GM12864 (cell line): ENCODE measurements at regions not wholly inside any gene's neighbourhood (a gene's known extent, or its start where the extent isn't known, plus 50 kb on each side); places are given as distances from the start of the nearest gene placed in this dataset.

Experiments used
- DNase-seq: peaks from one replicate; pipeline ENCODE4 v3.0.0-alpha.2; 2011; ENCODE audit warnings: low read depth
- H3K4me3 ChIP-seq: 2 replicates; pipeline ENCODE4 v1.5.1; 2011; ENCODE audit warnings: mild to moderate bottlenecking, low read depth, low read length, control low read depth
- TF ChIP-seq, protein P1 (sequence below): IDR thresholded peaks from 2 replicates; pipeline ENCODE4 v1.5.1; 2011; ENCODE audit warnings: low read depth, mild to moderate bottlenecking, moderate library complexity, low read length, control low read depth, inconsistent platforms; ENCODE audit errors: missing control alignments

DNA sequence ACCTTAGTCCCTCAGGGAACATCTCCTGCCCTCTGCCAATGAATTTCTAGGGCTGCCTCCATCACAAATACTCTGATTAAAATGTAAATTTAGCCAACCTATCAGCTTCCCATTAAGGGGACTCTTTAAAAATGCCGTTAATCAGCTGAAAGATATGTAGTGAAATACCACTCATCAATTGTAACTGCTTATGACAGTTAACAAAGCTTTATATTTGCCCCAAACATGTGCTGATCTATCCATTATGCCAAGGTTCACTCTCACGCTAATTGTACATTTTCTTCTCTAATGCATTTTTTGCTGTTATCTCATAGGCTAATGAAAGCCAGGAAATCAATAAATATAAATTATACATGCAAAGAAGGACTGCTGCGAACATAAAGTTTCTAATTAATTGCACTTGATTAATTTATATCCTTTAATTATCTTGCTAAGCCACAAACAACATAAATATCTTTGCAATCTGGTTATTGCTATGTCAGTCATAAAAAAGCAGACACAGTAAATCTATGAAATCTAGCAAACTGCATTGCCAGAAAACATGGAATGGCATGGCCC, 601.4 kb upstream of the SALL1 start:
- H3K4me3 ChIP-seq = no peak overlapping the region
- no peak for DNase-seq
- TF ChIP-seq, protein P1, sequence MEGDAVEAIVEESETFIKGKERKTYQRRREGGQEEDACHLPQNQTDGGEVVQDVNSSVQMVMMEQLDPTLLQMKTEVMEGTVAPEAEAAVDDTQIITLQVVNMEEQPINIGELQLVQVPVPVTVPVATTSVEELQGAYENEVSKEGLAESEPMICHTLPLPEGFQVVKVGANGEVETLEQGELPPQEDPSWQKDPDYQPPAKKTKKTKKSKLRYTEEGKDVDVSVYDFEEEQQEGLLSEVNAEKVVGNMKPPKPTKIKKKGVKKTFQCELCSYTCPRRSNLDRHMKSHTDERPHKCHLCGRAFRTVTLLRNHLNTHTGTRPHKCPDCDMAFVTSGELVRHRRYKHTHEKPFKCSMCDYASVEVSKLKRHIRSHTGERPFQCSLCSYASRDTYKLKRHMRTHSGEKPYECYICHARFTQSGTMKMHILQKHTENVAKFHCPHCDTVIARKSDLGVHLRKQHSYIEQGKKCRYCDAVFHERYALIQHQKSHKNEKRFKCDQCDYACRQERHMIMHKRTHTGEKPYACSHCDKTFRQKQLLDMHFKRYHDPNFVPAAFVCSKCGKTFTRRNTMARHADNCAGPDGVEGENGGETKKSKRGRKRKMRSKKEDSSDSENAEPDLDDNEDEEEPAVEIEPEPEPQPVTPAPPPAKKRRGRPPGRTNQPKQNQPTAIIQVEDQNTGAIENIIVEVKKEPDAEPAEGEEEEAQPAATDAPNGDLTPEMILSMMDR = no peak

DNA sequence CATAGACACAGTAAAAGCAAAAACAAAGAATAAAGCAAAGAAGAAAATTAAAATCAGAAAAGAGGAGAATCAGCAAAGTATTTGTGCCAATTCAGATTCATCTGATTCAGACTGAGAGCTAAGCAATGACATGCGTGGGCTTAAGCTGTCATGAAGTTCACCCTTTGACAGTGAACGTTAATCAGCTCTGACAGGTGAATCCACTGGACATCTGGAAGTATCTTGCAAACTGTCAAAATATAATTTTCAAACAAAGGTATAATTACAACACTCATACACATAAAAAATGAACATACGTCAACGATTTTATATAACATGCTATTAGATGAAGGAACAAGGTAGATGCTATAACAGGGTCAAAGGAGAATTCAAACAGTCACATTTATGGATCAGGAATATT, 596.3 kb upstream of the SALL1 start:
- no peak for DNase-seq
- TF ChIP-seq, protein P1 = no peak

DNA sequence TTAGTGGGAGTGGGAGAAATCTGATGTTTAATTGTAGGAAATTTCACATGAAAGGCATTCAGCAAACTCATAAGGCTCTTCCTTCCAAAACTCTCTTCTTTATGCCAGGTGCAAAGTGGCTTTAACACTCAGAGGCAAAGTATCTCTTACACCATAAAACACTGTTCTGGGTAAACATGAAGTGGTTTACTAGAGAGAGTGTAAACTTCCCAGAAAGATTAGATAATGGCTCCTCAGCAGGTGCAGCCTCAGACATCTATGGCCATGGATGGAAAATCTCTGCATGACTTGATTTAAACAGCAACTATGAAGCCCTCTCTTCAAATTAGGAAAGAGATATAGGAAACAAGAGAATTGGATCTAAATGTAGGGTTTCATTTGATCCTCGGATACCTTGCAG, 583.1 kb upstream of the SALL1 start:
- TF ChIP-seq, protein P1 = no peak
- no peak overlapping the region for H3K4me3 ChIP-seq
- DNase-seq = no peak

More for the DNA sequence above, 596.3 kb upstream of the SALL1 start:
- no peak overlapping the region for H3K4me3 ChIP-seq

DNA sequence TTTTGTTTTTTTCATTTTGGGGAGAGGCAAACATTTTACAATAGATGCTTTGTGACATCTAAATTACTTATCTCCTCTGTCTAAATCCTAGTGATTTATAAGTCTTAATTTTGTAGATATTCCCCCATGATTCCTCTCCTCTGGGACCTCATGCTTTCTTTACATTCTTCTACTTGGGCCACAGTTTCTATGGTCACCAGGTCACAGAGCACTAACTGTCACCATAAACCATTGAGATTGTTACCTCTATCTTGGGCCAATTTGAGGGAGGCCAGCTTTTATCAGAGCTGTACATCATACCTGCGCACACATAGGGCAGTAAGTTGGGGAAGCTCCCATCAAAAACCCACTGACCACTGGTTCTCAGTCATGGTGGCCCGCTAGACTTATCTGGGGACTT, 582.1 kb upstream of the SALL1 start:
- no peak overlapping the region for H3K4me3 ChIP-seq
- DNase-seq = no peak
- TF ChIP-seq, protein P1 = no peak

DNA sequence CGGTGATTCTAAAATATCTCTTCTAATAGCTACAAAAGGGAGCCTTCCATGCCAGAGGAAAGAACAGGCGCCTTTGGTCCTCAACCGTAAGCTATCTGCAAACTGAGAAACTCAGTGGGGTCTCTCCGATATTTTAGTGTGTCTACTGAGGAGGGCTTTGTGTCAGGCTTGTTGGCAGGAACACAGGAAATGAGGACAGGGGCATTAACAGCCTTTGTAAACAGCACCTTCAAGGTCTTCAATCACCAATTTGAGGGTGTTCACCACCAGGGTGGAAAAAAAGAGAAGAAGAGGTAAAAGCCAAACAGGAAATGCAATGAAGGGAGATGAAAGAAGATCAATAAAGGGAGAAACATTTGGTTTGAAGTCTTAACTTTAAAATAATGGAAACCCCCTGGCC, 580.1 kb upstream of the SALL1 start:
- H3K4me3 ChIP-seq = no peak overlapping the region
- DNase-seq = no peak
- TF ChIP-seq, protein P1 = no peak

DNA sequence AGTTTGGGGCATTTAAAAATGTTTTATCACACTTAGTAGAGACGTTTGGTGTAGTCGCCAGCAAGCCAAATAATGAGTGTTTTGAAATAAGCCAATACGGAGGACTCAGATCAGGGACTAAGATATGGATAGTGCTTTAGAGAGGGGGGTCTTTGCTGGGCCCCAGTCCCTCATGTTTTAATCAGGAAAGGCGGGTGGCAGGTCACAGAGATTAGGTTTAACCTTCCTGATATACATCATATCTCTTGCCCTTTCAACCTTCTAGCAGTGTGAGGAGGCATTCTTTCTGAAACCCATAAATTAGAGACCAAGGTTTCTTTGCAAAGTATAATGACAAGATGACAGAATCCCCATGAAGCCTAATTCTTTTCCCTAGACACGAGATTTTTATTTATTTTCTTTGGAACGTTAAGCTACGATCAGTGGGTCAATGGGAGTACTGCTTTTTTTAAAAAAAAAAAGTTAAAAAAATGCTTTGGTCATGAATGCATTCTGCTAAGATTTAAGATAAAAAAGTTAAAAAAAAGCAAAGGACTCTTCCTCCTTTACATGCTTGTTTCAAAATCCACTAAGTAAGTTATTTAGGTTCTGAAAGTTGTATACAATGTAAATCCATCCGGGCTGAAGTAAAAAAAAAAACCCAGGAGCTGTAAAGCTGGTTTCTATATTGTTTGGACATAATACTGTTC, 572.1 kb upstream of the SALL1 start:
- no peak for DNase-seq
- H3K4me3 ChIP-seq = no peak overlapping the region
- TF ChIP-seq, protein P1 = no peak

DNA sequence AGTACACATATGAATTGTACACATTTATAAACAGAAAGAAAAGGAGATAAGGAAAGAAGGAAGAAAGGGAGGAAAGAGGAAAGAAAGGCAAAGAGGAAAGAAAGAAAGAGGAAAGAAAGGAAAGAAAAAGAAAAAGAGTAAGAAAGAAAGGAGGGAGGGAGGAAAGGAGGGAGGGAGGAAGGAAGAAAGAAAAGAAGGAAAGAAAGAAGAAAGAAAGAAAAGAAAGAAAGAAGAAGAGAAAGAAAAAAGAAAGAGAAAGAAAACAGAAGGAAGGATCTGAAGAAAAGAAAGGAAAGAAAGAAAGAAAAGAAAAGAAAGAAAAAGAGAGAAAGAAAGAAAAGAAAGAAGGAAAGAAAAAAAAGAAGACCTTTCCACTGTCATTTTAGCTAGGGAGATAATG, 571.4 kb upstream of the SALL1 start:
- DNase-seq = no peak
- no peak overlapping the region for H3K4me3 ChIP-seq
- TF ChIP-seq, protein P1 = no peak
